ENCODE measurements at regions not wholly inside any gene's neighbourhood (a gene's known extent, or its start where the extent isn't known, plus 50 kb on each side); places are given as distances from the start of the nearest gene placed in this dataset.

- TF ChIP-seq, protein P1, sequence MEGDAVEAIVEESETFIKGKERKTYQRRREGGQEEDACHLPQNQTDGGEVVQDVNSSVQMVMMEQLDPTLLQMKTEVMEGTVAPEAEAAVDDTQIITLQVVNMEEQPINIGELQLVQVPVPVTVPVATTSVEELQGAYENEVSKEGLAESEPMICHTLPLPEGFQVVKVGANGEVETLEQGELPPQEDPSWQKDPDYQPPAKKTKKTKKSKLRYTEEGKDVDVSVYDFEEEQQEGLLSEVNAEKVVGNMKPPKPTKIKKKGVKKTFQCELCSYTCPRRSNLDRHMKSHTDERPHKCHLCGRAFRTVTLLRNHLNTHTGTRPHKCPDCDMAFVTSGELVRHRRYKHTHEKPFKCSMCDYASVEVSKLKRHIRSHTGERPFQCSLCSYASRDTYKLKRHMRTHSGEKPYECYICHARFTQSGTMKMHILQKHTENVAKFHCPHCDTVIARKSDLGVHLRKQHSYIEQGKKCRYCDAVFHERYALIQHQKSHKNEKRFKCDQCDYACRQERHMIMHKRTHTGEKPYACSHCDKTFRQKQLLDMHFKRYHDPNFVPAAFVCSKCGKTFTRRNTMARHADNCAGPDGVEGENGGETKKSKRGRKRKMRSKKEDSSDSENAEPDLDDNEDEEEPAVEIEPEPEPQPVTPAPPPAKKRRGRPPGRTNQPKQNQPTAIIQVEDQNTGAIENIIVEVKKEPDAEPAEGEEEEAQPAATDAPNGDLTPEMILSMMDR (IDR thresholded peaks at IDR 0.05; ENCODE audit: low read depth, low read length) = no peak
- no peak for TF ChIP-seq EZH2phosphoT487 (IDR thresholded peaks at IDR 0.05; ENCODE audit: low read depth)
These were observed 364.7 kb downstream of the BCAT1 start for GRCh38 chr12:24584032-24584675.

All from OCI-LY3 (cell line).